DMS153 treated with DMSO at 0.1 percent for 48 hours (cell line): ENCODE measurements at regions not wholly inside any gene's neighbourhood (a gene's known extent, or its start where the extent isn't known, plus 50 kb on each side); places are given as distances from the start of the nearest gene placed in this dataset.

Source experiments
- DNase-seq: peaks from one replicate; lab custom pipeline; 2025; ENCODE audit not compliant: unreplicated experiment; lab: John Stamatoyannopoulos, UW

- no peak for DNase-seq
Measured at GRCh38 chr3:5068531-5069050, 53.5 kb upstream of the ARL8B start.

GRCh38 chr3:5069627-5070026 lies 52.5 kb upstream of the ARL8B start:
- no peak for DNase-seq

- DNase-seq: no peak
Measured at GRCh38 chr3:5071061-5071460, 51.0 kb upstream of the ARL8B start.

- DNase-seq: no peak
Measured at GRCh38 chr3:5072100-5072816, 49.8 kb upstream of the ARL8B start.
